Ectodermal cell (in vitro differentiated cells): ENCODE measurements at regions not wholly inside any gene's neighbourhood (a gene's known extent, or its start where the extent isn't known, plus 50 kb on each side); places are given as distances from the start of the nearest gene placed in this dataset.

Experiments
- H3K27ac ChIP-seq: 2 replicates; pipeline ENCODE4 v1.7.0; 2013; ENCODE audit warnings: mild to moderate bottlenecking, low read depth, low read length; ENCODE audit not compliant: insufficient read depth, poor library complexity, severe bottlenecking
- H3K27me3 ChIP-seq: 2 replicates; pipeline ENCODE4 v1.7.0; 2013; ENCODE audit warnings: mild to moderate bottlenecking, low read length; ENCODE audit not compliant: insufficient read depth, control insufficient read depth, poor library complexity, severe bottlenecking
- H3K36me3 ChIP-seq: one replicate; pipeline ENCODE4 v1.7.0; 2013; ENCODE audit warnings: low read length; ENCODE audit not compliant: control insufficient read depth, insufficient read depth
- H3K4me1 ChIP-seq: one replicate; pipeline ENCODE4 v1.7.0; 2013; ENCODE audit warnings: low read length; ENCODE audit not compliant: control insufficient read depth, insufficient read depth
- H3K4me3 ChIP-seq: 2 replicates; pipeline ENCODE4 v1.7.0; 2013; ENCODE audit warnings: low read depth, low read length, control low read depth; ENCODE audit not compliant: insufficient read depth
- H3K9me3 ChIP-seq: 2 replicates; pipeline ENCODE4 v1.7.0; 2013; ENCODE audit warnings: mild to moderate bottlenecking, low read length, moderate library complexity; ENCODE audit not compliant: control insufficient read depth
- WGBS, 2 experiments: methylation state at CpG; one replicate each; pipeline ENCODE4 v1.1.7; 2013; ENCODE audit warnings: missing lambda C conversion rate in 2 of 2; 5-methylcytosine and 5-hydroxymethylcytosine counted together

DNA sequence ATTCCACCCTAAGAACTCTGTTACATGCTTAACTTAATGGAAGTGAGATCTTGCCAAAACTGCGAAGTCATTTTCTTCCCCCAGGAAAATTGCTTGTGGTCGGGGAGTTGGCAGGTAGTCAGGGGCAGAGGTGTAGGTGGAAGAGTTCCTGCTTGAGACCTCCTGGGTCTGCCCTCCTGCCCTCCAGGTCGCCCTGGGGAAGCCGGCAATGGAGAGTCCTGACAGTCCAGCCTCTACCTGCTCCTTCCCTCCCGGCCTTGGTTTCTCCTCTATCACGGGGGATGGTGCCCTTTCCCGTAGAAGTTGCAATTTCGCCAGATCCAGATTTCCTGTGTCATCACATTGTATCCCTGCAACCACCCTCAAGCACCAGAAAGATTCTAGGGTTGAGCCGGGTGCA is 463.8 kb downstream of the MATN1 start:
- no peaks in the 10 kb centered on the region for H3K9me3 ChIP-seq
- H3K27ac ChIP-seq: no peak overlapping the region
- no peak overlapping the region for H3K4me3 ChIP-seq
- H3K27me3 ChIP-seq: no peaks in the 10 kb centered on the region
- 89% methylated on average over 9 of the region's 9 CpGs for WGBS, 2 experiments
- no peaks in the 10 kb centered on the region for H3K36me3 ChIP-seq
- H3K4me1 ChIP-seq: peaks cover 4% of the 10 kb centered on the region

DNA sequence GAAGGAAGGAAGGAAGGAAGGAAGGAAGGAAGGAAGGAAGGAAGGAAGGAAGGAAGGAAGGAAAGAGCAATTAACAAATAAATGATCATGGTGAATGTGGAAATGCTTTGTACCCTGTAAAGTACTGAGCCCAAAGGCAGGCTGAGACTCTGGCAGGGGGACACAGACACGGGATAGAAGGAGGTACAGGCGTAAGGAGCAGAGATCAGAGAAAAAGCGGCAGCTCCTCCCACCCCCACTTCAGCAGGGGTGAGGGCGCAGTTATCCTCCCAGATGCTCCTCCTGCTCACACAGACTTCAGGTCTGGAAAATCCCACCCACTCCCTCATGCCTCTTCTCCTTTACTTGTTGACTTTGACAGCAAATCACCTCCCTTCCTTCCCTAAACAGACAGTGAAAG is 464.5 kb downstream of the MATN1 start:
- Histone ChIP-seq H3K9me3 (no peaks in the 10 kb centered on the region), H3K4me1 (peaks cover 4% of the 10 kb centered on the region), H3K27me3 (no peaks in the 10 kb centered on the region), H3K36me3 (no peaks in the 10 kb centered on the region), H3K4me3 (no peak overlapping the region), H3K27ac (no peak overlapping the region)
- 36 to 44% methylated on average over 4 of the region's 4 CpGs for WGBS, 2 experiments

GRCh38 chr1:30258471-30258870 is 464.9 kb downstream of the MATN1 start:
- Histone ChIP-seq H3K27me3 (no peaks in the 10 kb centered on the region), H3K27ac (no peak overlapping the region), H3K4me3 (no peak overlapping the region), H3K4me1 (peaks cover 4% of the 10 kb centered on the region), H3K36me3 (no peaks in the 10 kb centered on the region), H3K9me3 (no peaks in the 10 kb centered on the region)
- 86 to 93% methylated on average over 6 of the region's 6 CpGs for WGBS, 2 experiments

- Histone ChIP-seq H3K4me3 (no peak overlapping the region), H3K36me3 (no peaks in the 10 kb centered on the region), H3K9me3 (no peaks in the 10 kb centered on the region), H3K4me1 (peaks cover 4% of the 10 kb centered on the region), H3K27me3 (no peaks in the 10 kb centered on the region), H3K27ac (no peak overlapping the region)
- WGBS, 2 experiments: 94% methylated on average over 14 of the region's 14 CpGs
Measured at GRCh38 chr1:30257742-30258380, 465.5 kb downstream of the MATN1 start.

DNA sequence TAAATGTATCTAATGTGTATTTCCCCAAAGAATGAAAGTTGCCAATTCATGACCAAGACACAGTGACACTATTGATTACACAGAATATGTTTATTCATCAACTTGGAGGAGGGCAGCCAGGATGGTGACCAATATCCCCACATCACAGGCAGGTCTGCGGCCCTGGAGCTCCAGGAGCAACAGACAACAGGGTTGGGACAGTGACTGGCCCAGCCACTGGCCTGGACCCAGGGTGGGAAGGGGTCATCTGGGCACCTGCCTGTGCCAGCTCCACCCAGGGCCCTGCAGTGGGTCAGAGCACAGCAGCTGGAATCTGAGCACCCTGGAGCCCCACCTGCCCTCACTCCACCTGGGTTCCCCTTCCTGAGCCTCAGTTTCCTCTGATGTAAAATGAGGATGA is 466.1 kb downstream of the MATN1 start:
- Histone ChIP-seq H3K9me3 (no peaks in the 10 kb centered on the region), H3K27ac (no peak overlapping the region), H3K36me3 (no peaks in the 10 kb centered on the region), H3K4me1 (peaks cover 4% of the 10 kb centered on the region), H3K27me3 (no peaks in the 10 kb centered on the region), H3K4me3 (no peak overlapping the region)
- 95 to 98% methylated on average over 1 of the region's 1 CpG for WGBS, 2 experiments

DNA sequence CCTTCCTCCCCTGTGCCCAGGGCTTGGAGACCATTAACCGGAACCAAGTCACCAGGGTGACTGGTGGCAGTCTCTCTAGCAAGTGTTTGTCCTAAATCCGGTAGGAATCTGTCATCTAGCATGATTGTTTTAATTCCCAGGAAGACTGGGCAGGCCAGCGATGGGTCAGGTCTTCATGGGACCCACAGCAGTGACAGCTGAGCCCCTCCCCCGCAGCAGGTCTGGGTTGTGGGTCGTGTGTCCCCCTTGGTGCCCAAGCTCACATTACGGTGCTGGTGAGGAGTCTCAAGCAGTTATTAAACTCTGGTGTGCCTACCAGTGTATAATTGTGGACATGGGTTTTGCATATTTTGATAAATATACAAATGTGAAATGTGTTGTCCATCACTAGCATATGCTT is 466.5 kb downstream of the MATN1 start:
- Histone ChIP-seq H3K4me3 (no peak overlapping the region), H3K9me3 (no peaks in the 10 kb centered on the region), H3K27me3 (no peaks in the 10 kb centered on the region), H3K36me3 (no peaks in the 10 kb centered on the region), H3K27ac (no peak overlapping the region), H3K4me1 (peaks cover 4% of the 10 kb centered on the region)
- WGBS, 2 experiments: 90% methylated on average over 6 of the region's 6 CpGs

DNA sequence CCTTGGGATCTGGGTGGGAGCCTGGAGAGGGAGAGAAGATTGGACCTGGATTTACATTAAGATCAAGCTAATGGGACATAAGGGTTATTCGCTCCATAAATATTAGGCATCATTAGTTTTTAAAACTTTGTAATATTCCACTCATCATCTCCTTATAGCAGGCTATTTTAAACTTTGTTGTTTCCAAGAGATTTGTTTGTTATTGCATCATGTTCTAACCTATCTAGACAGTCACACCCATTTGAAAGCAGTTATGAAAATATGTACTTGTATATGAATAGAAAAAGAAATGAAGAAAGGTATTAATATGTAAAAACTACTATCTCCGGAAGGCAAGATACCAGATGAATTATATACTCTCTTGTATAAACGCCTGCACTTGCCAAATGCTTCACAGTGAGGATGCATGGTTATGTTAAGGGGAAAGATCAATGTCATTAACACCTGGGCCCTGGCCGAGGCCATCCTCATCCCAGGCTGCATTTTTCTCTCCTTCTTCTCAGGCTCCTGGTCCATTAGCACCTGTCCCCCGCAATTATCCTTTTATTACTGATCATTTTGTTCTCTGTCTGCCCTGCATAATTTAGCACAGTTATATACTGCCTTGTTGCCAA is 468.2 kb downstream of the MATN1 start:
- WGBS, 2 experiments: 69 to 81% methylated on average over 3 to 5 of the region's 5 CpGs
- Histone ChIP-seq H3K27ac (no peak overlapping the region), H3K4me1 (peaks cover 4% of the 10 kb centered on the region), H3K27me3 (no peaks in the 10 kb centered on the region), H3K4me3 (no peak overlapping the region), H3K9me3 (no peaks in the 10 kb centered on the region), H3K36me3 (no peaks in the 10 kb centered on the region)

GRCh38 chr1:30253807-30254440 is 469.5 kb downstream of the MATN1 start:
- Histone ChIP-seq H3K27me3 (no peaks in the 10 kb centered on the region), H3K27ac (no peak overlapping the region), H3K4me3 (no peak overlapping the region), H3K4me1 (peaks cover 3% of the 10 kb centered on the region), H3K36me3 (no peaks in the 10 kb centered on the region), H3K9me3 (no peaks in the 10 kb centered on the region)
- 79 to 80% methylated on average over 8 of the region's 8 CpGs for WGBS, 2 experiments

DNA sequence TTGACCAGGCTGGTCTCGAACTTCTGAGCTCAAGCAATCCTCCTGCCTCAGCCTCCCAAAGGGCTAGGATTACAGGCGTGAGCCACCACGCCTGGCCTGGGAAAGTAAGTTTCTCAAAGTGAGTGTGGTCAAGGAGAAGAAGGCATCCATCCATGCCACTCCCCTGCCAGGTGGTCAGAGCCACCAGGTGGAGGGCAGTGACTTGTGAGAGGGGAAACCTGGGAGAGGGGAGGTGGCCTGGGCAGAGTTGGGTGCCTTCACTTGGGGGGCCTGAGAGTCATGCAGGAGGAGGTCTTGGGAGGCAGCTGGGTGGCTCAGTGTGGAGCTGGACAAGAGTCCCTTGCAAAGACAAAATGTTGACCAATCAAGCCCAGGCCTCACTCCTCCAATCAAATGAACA is 470.0 kb downstream of the MATN1 start:
- H3K27me3 ChIP-seq: no peaks in the 10 kb centered on the region
- no peak overlapping the region for H3K4me3 ChIP-seq
- H3K9me3 ChIP-seq: no peaks in the 10 kb centered on the region
- H3K36me3 ChIP-seq: no peaks in the 10 kb centered on the region
- no peak overlapping the region for H3K27ac ChIP-seq
- 86 to 97% methylated on average over 3 of the region's 3 CpGs for WGBS, 2 experiments
- no peaks in the 10 kb centered on the region for H3K4me1 ChIP-seq

- WGBS, 2 experiments: 92 to 93% methylated on average over 5 to 6 of the region's 6 CpGs
- no peak overlapping the region for H3K4me3 ChIP-seq
Measured at GRCh38 chr1:30250984-30251850, 472.2 kb downstream of the MATN1 start.

More at GRCh38 chr1:30250984-30251850, 472.2 kb downstream of the MATN1 start:
- no peaks in the 10 kb centered on the region for H3K4me1 ChIP-seq
- no peaks in the 10 kb centered on the region for H3K27me3 ChIP-seq
- no peaks in the 10 kb centered on the region for H3K9me3 ChIP-seq
- H3K36me3 ChIP-seq: no peaks in the 10 kb centered on the region
- no peak overlapping the region for H3K27ac ChIP-seq
